Vagina (tissue), 2 donors: ENCODE measurements at regions not wholly inside any gene's neighbourhood (a gene's known extent, or its start where the extent isn't known, plus 50 kb on each side); places are given as distances from the start of the nearest gene placed in this dataset.

Experiments used
- CTCF ChIP-seq, 3 experiments: fragments of 450-650 bp in 2 of 3; fragments of 200-600 bp in 1 of 3; sonication (generic) in 1 of 3; IDR thresholded peaks; one replicate each; pipeline ENCODE4 v1.5.1; 2017 to 2019; ENCODE audit warnings: antibody characterized with exemption in 3 of 3, mild to moderate bottlenecking in 2 of 3, moderate library complexity in 2 of 3
- POLR2A ChIP-seq, 2 donors: fragments of 450-650 bp; IDR thresholded peaks; one replicate each; pipeline ENCODE4 v1.6.1; 2017; ENCODE audit warnings: antibody characterized with exemption in 2 of 2, mild to moderate bottlenecking in 2 of 2, moderate library complexity in 2 of 2

DNA sequence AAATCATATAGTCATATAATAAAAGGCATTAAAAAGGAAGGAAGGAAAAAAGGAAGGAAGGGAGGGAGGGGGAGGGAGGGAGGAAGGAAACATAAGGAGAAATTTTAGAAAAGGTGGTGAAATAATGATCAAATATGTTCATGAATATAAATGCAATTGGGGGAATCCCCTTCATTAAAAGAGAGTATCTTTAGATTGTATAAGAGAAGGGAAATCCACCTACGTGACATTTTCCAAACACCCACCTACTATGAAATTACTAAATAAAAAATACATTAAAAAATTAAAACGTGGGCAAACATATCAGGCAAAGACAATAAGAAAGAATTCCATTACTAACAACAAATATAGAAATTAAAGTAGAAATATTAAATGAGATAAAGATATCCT lies 203.4 kb upstream of the PARD3B start:
- TF ChIP-seq CTCF (IDR thresholded peaks at IDR 0.05) (no peak), POLR2A (IDR thresholded peaks at IDR 0.05) (no peak)
